ENCODE measurements at regions not wholly inside any gene's neighbourhood (a gene's known extent, or its start where the extent isn't known, plus 50 kb on each side); places are given as distances from the start of the nearest gene placed in this dataset.

GRCh38 chr3:26358405-26358804 lies 264.2 kb upstream of the LRRC3B start:
- Histone ChIP-seq H3K27ac (no peak overlapping the region), H3K27me3 (ENCODE audit: control insufficient read depth, insufficient read depth, low read length) (no peaks in the 10 kb centered on the region), H3K36me3 (ENCODE audit: control insufficient read depth, insufficient read depth, low read length) (no peaks in the 10 kb centered on the region), H3K4me2 (ENCODE audit: low read length) (no peak overlapping the region), H3K4me3 (ENCODE audit: low read depth, low read length) (no peak overlapping the region), H3K9me3 (ENCODE audit: control insufficient read depth, low read length) (no peaks in the 10 kb centered on the region), H3K4me1 (no peaks in the 10 kb centered on the region), H3K79me2 (no peaks in the 10 kb centered on the region), H2AFZ (no peak overlapping the region), H3K9ac (no peak overlapping the region)
- TF ChIP-seq CTCF (IDR thresholded peaks at IDR 0.05): no peak

- Histone ChIP-seq H2AFZ (no peak overlapping the region), H3K27ac (no peak overlapping the region), H3K36me3 (ENCODE audit: control insufficient read depth, insufficient read depth, low read length) (no peaks in the 10 kb centered on the region), H3K4me3 (ENCODE audit: low read depth, low read length) (no peak overlapping the region), H3K4me1 (no peaks in the 10 kb centered on the region), H3K9me3 (ENCODE audit: control insufficient read depth, low read length) (no peaks in the 10 kb centered on the region), H3K9ac (no peak overlapping the region), H3K79me2 (no peaks in the 10 kb centered on the region), H3K27me3 (ENCODE audit: control insufficient read depth, insufficient read depth, low read length) (no peaks in the 10 kb centered on the region), H3K4me2 (ENCODE audit: low read length) (no peak overlapping the region)
- TF ChIP-seq CTCF (IDR thresholded peaks at IDR 0.05): no peak
Observed at GRCh38 chr3:26365706-26366105, 256.9 kb upstream of the LRRC3B start.

GRCh38 chr3:26368312-26368711 lies 254.3 kb upstream of the LRRC3B start:
- Histone ChIP-seq H3K27ac (no peak overlapping the region), H3K27me3 (ENCODE audit: control insufficient read depth, insufficient read depth, low read length) (no peaks in the 10 kb centered on the region), H3K4me2 (ENCODE audit: low read length) (no peak overlapping the region), H3K4me1 (no peaks in the 10 kb centered on the region), H3K9me3 (ENCODE audit: control insufficient read depth, low read length) (no peaks in the 10 kb centered on the region), H3K36me3 (ENCODE audit: control insufficient read depth, insufficient read depth, low read length) (no peaks in the 10 kb centered on the region), H3K4me3 (ENCODE audit: low read depth, low read length) (no peak overlapping the region), H2AFZ (no peak overlapping the region), H3K9ac (no peak overlapping the region), H3K79me2 (no peaks in the 10 kb centered on the region)
- TF ChIP-seq CTCF (IDR thresholded peaks at IDR 0.05): no peak

- H3K4me3 ChIP-seq (ENCODE audit: low read depth, low read length): no peak overlapping the region
- no peak overlapping the region for H2AFZ ChIP-seq
- H3K36me3 ChIP-seq (ENCODE audit: control insufficient read depth, insufficient read depth, low read length): no peaks in the 10 kb centered on the region
- TF ChIP-seq CTCF (IDR thresholded peaks at IDR 0.05): no peak
- no peaks in the 10 kb centered on the region for H3K79me2 ChIP-seq
- H3K27ac ChIP-seq: no peak overlapping the region
- H3K27me3 ChIP-seq (ENCODE audit: control insufficient read depth, insufficient read depth, low read length): no peaks in the 10 kb centered on the region
- no peak overlapping the region for H3K9ac ChIP-seq
- H3K4me2 ChIP-seq (ENCODE audit: low read length): no peak overlapping the region
- no peaks in the 10 kb centered on the region for H3K4me1 ChIP-seq
- H3K9me3 ChIP-seq (ENCODE audit: control insufficient read depth, low read length): no peaks in the 10 kb centered on the region
Observed at GRCh38 chr3:26369133-26369532, 253.4 kb upstream of the LRRC3B start.

- no peak overlapping the region for H3K27ac ChIP-seq
- no peaks in the 10 kb centered on the region for H3K9me3 ChIP-seq (ENCODE audit: control insufficient read depth, low read length)
- H3K36me3 ChIP-seq (ENCODE audit: control insufficient read depth, insufficient read depth, low read length): no peaks in the 10 kb centered on the region
- no peak overlapping the region for H3K4me3 ChIP-seq (ENCODE audit: low read depth, low read length)
- no peaks in the 10 kb centered on the region for H3K79me2 ChIP-seq
- no peak overlapping the region for H3K4me2 ChIP-seq (ENCODE audit: low read length)
- no peaks in the 10 kb centered on the region for H3K4me1 ChIP-seq
- no peaks in the 10 kb centered on the region for H3K27me3 ChIP-seq (ENCODE audit: control insufficient read depth, insufficient read depth, low read length)
- no peak overlapping the region for H2AFZ ChIP-seq
- no peak overlapping the region for H3K9ac ChIP-seq
- no peak for TF ChIP-seq CTCF (IDR thresholded peaks at IDR 0.05)
Observed at GRCh38 chr3:26375843-26376530, 246.6 kb upstream of the LRRC3B start.

Data from parathyroid adenoma (tissue), 2 donors.